ENCODE measurements at regions not wholly inside any gene's neighbourhood (a gene's known extent, or its start where the extent isn't known, plus 50 kb on each side); places are given as distances from the start of the nearest gene placed in this dataset.

DNA sequence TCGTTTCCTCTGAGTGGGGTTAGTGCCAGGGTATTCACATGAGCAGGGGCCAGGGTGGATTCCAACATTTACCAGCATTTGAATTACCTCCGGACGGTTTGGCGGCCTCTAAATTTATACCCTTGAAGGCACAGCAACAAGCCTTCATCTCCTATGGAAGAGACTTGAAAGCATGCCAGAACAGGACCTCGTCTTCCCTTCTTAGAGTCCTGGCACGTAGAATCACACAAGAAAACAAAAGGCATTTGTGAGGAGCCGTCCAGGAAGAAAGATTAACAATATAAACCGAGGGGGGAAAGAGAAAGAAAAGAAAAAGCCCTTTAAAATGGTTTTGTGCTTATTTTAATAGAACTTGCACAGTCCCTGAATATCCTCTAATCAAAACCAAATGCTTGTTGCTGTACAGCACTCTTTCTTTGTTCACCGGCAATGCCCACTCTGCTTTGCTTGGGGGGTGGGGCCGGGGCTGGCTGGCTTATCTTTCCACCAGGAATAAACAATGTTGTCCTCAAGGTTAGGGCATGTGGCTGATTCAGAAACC is 575.8 kb upstream of the ZNF462 start:
- DNase-seq, result no peak

DNA sequence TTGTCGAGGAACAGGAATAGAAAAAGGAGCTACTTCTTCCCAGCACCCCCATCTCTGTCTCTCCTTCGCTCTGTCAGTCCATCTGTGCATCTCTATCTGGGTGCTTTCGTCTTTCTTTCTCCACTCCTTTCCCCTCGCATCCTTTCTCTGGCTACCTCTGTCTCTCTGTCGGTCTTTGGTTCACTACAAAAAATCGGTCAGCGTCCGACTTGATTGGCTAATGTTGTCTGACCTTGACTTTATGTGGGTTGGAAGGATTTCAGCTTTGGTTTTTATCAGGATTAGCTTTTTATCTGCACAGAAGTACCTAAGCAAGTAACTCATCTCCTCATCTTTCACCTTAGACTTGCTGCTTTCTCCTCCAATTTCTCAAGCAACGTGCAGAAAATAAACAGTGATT is 575.2 kb upstream of the ZNF462 start:
- no peak for DNase-seq

DNA sequence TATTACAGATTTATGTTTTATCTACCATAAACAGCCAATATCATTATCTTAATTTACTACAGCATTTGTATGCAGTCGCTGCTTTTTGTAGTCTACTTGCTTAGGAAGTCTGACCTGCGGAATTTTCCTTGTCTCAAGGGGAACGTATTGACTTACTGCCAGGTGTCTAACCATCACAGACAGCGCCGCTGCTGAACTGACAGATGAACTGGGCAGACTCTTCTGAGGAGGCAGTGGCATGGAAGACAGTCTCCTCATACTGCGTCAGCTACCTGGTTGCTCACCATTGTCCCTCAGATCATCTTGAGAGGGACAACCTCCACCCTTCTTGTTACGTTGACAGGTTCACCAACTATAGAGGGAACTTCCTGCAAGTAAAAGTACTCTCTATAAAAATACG is 574.3 kb upstream of the ZNF462 start:
- no peak for DNase-seq

DNA sequence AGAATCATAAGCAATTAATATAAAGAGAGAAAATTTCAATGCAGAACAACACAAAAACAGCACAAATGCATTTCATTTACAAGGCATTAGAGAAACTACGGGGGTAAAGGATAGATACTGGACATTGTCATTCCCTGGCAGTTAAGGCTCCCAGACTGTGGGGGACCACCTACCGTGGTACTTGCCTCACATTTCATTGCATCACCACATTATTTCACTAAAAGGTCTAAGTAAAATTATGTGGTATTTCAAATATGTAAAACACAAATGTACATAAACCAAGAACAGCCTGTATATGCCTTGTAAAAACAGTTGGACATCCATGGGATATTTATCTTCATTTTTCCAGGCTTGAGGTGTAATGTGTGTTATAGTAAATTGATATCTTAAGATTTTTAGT is 571.2 kb upstream of the ZNF462 start:
- DNase-seq, result no peak

DNA sequence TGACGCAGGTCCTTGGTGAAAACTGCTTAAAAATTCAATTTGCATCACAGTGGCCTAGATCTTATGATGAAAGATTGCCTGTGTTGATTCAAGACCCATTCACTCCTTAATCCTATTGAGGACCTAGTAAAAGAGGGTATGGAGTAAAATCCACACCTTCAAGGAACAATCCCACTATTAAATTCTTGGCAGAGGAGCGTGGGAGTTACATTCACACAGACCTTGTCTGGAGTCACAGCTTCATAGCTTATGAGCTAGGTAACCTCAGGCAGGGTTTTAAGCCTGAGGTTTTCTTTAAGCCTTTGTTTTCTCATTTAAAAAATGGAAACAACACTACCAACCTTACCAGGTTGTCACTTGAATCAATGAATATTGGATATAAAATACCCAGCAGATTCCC is 566.5 kb upstream of the ZNF462 start:
- no peak for DNase-seq

DNA sequence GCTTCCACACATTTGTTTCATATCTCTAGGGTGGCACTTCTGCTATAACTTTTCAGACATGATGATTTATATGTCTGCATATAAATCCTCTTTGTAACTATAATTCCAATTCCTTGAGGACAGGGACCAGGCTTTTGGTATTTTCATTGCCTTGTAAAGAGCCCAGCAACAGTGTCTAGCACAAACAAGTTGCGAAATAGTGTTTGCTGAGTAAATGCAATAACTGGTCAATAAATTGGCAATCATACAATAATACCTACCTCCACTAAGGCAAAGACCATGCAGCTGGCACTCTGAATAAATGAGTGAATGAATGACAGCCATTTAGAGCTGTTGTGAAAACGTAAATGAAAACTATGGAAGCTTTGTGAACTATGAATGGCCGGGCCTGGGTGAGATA is 564.0 kb upstream of the ZNF462 start:
- no peak for DNase-seq

DNA sequence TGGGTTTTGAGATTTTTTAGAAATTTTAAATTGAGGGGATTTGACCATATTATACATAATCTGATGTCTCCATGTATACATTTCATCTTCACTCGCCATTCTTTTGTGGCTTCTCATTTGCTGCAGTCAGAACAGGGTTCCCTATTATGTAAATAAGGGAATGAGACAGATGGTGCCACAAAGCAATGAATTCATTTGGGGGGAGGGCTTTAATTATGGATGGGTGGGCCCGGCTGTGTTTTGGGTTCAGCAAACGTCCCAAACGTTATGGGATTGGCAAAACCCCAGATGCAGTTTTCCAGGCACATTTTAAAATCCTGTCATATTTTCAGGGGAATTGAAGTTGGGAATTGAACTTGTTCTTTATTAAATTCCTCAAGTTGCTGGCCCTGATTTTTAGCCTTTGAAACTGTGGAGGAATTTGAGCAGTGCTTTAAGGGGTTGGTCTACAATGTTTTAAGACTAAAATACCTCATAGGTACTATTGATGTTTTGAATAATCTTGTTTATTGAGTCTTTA is 558.5 kb upstream of the ZNF462 start:
- DNase-seq, result no peak

DNA sequence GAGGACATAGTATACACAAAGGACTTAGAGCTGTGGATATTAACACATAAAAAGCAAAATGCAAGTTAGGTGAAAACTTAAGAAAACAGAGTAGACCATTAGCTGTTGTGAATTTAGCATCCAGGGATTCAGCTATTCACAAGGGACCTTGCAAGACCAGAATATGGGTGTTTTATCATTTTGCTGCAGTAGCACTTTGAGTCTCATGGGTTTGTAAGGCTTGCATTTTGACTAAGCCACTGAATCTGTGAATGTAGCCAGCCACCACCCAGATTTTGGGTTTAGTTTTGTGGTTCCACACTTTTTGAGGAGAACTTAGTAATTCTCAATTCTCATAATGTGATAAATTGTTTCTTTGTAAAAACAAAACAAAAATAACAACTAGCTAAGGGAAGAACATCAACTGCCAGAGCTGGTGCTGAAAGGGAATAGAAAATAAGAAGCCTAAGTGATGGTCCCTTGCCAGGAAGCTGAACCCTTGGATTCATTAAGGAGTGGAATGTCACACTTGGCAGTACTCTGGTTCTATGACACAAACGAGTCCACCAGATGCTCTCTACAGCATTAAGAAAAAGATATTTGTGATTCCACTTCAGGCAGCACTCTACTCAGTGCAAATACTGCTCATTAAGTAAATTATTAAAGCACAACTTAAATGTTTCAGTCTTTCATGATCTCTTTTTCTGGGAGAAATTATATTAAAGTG is 557.4 kb upstream of the ZNF462 start:
- DNase-seq, result no peak

DNA sequence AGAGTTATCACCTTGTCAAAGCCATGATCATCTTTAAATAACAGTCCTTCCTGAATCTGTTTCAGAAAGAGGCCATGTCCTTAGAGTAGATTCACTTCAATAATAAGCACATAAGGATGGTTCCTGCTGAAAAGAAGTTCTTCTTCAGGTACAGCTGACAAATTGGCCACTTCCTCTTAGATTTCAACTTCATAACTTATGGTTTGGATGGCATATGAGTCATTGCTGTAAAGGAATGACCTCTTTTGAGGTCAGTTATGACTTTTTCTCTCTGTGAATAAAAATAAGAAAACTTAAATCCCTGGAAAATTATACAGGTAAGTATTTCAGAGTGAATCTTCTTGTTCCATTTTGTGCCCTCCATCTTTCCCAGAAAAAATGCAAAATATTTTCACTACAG is 555.3 kb upstream of the ZNF462 start:
- no peak for DNase-seq

DNA sequence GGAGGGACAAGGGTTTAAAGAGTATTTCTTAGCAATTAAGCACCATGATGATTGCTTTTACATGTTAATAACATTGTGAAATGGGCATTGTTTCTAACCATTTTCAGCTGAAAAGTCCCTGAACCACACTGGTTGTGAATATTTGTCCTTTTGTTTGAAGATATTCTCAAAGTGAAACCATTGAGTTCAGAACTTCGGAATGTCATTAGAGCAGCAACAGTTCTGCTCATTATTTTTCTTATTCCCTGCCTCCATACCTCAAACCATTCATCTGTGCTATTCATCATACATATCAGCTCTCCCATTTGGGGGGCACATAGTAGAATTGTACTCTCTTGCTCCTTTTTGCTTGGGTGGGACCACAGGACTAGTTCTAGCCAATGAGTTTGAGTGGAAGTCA is 553.0 kb upstream of the ZNF462 start:
- DNase-seq, result no peak

DNA sequence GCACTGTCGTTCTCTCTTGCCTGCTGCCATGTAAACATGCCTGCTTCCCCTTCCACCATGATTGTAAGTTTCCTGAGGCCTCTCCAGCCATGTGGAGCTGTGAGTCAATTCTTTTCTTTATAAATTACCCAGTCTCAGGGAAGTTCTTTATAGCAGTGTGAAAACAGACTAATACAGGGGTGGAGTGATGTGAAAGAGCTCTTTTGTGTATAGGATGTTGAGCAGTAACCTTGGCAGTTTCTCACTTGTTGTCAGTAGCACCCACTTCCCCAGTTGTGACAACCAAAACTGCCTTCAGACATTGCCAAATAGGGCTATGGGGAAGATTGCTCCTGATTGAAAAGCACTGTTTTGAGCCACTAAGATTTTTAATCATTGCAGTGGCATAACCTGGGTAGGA is 552.2 kb upstream of the ZNF462 start:
- DNase-seq, result no peak

DNA sequence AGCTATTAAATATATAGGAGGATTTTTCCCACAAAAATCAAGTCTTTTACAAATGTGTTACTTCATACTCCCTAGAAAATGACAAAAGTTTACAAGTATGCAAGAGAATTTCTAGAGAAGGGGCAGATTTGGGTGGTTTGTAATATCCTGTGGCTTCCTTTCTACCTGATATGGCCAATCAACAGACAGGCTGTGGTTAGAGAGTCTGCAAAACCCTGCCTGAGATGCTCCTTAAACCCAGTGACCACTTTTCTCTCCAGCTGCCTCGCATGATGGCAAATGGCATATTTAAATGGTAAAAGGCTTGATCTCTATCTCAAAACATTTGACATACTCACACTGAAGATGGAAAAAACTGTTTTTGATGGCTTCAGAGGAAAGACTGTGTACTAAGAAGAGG is 550.1 kb upstream of the ZNF462 start:
- no peak for DNase-seq

DNA sequence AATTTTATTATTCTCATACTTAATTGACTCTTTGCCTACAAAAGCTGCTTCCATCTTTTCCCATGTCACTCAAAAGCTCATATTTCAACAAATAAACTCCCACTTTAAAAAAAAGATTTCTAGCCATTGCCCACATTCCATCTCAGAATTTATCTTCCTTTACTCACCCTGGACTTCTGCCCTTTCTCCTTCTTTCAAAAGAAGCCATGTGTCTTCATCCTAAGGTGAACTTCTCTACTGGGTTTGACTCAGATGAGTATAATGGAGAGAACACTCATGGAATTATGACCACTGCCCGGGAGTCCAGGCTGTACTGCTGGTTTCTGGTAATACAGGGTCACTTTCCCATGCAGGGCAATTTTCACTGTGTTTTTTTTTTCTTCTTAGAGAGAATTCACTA is 548.5 kb upstream of the ZNF462 start:
- DNase-seq, result no peak

DNA sequence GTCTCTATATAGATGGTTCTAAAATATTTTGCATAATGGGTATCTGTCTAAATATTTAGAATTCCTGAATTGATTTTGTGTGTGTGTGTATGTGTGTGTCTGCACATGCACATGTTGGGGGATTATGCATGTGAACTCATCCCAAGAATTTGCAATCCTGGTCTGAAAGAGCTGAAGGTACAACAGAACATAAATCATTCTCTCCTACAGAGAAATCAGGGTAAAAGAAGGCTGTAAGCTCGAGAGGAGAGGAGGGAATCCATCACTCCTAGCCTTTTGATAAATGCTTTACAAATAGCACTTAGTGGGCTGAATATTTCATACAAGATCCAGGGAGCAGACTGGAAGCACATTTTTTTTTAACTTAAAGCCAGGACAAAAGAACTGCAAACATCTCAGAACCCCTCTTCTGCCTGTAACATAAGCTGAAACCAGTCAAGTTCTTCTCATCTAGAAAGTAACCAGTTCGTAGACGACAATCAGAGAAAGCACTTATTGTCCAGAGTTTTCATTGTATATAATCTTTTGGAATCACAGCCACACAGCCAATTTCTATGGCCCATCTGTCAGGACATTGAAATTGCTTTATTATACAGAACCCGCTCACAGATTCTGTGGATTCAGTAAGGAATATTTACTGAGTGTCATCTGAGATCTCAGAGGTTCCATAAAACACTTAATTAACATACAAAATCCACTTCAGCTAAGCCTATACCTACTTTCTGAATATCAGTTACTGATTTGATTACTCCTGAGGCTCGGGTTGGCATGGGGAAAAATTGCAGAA is 541.4 kb upstream of the ZNF462 start:
- DNase-seq, result no peak

DNA sequence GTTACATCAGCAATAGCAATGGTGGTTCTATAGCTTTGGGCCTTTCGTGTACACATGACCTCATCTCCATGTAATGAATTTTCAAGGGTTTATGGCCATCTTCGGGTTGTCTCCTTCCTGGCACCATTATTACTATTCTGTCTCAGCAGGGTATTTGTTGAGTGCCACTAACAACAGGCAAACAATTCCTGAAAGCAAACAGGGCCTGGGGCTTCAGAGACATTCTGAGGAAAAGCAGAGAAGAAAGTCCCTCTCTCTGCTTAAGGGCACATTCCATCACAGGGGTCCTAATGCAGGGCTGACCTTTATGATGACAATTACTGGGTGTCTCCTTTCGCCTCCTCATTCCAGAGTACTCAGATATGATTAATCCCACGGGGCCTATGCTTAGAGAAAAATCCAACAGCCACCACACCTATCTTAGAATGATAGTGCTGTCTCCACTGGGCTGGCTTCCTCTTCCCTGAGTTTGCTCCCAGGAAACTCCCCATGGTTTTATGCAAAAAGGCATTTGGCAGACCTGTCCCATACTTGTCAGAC is 540.2 kb upstream of the ZNF462 start:
- DNase-seq, result no peak

DNA sequence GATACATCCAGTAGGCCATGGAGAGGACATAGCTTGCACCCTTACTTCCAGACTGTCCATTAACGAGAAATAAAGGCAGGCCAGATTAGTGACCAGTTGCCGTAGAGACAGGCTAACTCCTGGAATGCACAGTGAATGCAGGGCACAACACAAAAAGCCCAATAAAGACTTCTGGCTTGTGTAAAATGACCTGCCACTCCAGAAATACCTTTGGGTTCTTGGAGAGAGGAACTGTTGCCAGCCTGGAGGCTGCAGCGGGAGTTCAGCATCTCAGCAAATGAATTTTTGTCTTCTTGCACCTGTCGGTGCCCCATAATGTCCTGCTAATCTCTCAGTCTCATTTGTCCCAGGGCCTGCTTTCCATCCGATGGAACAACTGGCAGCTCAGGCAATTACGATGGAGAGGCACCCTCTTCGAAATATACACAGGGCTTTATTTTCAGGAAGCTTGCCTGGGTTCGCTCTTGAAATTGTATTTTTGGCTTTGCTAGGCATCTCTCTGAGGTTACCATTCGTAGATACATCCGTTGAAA is 538.8 kb upstream of the ZNF462 start:
- DNase-seq, result no peak

DNA sequence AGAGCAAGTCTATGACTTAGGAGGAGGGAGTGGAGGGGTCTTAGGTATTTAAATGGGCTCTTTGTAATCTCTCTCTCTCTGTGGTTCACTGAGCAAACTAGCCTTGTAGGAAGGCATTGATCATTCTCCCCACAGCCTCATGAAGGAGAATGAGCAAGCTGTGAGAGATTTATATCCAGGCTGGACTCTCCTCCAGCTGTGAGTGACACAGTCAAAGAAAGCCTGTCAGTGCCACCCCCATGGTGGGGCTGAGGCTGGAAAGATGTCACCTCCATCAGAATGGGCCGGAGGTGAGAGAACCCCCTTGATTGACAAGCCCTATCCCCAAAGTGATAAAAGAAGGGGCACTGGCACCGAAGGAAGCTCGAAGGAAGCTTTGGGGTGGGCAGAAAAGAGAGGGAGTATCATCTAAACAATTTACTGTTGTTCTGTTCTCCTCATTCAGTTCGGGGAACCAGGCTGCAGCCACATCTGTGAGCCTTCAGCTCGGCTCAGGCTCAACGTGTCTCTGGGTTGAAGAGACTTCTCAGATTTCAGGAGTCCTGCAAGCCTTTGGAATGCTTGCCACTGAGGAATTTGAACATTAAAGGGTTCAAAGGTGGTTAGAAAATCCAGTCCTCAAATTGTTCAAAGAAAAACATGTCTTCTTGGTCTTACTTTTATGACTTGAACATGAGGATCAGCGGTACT is 538.2 kb upstream of the ZNF462 start:
- no peak for DNase-seq

DNA sequence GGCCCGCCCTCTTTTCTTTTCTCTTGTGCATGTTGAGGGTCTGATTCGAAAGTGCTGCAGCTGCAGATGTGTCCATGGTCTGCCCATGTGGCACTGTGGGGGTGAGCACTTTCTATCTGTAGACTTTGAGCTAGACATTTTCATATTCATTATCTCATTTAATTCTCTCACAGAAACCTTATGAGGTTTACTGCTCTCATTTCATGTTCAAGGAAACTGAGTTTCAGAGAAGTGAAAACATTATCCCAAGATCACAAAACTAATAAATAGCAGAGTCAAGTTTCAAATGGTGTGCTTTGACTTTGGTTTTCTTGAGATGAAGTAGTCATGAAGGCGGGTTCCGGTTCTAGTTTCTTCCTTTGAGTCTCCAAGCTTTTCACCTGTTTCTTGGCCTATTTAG is 536.5 kb upstream of the ZNF462 start:
- DNase-seq, result no peak

DNA sequence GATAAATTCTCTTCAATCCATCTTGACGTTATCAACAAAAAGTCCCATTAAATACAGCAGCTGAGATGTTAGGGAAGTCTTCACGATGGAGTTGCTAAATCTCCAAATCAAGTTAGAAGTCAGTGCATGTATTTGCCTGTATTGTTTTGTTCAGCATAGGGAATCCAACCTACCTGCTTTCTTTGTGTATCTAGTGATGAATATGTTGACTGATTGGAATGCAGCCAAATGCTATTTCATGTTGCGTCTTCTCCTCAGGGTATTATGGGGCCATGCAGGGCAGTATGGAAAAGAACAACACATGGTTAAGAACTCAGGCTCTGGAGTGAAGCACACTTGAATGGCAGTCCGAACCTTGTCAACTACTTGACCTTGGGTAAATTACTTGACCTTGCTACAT is 529.5 kb upstream of the ZNF462 start:
- DNase-seq, result no peak

DNA sequence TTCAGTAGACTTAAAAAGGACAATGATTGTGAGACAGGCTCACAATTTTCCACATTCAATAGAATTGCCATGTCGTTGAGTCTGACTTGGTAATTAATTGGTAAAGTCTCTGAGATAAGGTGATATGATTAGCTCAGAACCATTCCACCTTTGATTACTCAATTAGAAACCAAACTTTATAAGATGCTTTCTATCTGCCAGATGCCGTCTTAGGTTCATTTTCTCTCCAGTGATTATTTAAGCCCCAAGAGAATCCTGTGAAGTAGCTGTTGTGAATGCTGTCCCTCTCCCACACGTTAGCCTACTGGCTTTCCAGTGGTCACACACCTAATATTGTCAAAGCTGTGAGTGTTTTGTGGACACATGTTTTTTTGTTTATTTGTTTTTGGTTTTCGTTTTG is 528.9 kb upstream of the ZNF462 start:
- no peak for DNase-seq

DNA sequence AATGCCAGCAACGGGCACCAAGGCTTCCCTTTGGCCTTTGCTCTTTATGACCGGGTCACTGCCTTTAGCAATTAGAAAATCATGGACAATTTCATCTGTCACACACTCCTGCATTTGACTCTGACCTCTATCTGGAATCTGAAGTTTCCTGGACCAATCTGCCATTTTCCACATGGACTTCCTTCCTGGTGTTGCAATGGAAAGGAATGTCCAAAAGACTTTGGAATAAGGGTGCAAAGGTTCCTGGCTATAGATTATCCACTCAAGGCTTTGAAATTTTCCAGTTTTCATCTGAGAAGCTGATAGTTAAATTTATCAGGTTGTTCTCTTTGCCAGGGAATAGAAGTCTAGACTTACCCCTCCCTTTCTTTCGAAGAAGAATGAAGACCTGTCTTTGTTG is 523.1 kb upstream of the ZNF462 start:
- DNase-seq, result no peak

DNA sequence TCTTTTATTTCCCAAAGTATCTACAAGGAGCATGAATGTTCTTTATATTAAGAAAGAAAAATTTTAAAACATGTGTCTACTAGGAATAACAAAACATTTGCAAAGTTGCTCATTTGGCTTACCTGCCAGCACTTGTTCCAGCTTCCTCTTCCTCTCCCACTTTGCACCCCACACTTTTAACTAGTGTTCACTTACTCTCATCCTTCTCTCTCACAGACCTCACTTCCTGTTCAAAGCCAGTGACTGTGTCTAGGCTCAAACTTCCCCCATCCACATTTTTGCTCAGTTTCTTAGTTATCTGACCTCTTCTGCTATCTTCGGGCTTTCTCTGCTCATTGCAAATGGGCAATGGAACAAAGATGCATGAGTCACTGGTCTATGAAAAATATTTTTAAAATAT is 512.2 kb upstream of the ZNF462 start:
- no peak for DNase-seq

DNA sequence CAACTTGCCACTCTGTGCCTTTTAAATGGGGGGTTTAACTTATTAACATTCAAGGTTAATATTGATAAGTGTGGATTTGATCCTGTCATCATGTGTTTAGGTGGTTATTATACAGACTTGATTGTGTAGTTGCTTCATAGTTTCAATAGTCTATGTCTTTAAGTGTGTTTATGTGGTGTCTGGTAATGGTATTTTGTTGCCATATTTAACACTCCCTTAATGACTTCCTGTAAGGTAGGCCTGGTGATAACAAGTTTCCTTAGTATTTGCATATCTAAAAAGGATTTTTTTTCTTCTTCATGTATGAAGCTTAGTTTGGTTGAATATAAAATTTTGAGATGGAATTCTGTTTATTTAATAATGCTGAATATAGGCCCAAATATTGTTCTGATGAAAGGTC is 506.0 kb upstream of the ZNF462 start:
- no peak for DNase-seq

Measured in DMS79 treated with DMSO at 0.1 percent for 48 hours (cell line).